H1 (cell line): ENCODE measurements at regions not wholly inside any gene's neighbourhood (a gene's known extent, or its start where the extent isn't known, plus 50 kb on each side); places are given as distances from the start of the nearest gene placed in this dataset.

Source experiments
- TF ChIP-seq, protein P1 (sequence below), 3 experiments: IDR thresholded peaks; 1 replicate in 2 of 3; 2 replicates in 1 of 3; pipeline versions ENCODE4 v1.5.1 to v1.6.1; 2011; ENCODE audit warnings: low read length in 3 of 3, mild to moderate bottlenecking in 3 of 3, inconsistent platforms in 2 of 3, low read depth in 1 of 3, moderate library complexity in 1 of 3; ENCODE audit not compliant: insufficient read depth in 1 of 3; ENCODE audit errors: control extremely low read depth in 1 of 3

DNA sequence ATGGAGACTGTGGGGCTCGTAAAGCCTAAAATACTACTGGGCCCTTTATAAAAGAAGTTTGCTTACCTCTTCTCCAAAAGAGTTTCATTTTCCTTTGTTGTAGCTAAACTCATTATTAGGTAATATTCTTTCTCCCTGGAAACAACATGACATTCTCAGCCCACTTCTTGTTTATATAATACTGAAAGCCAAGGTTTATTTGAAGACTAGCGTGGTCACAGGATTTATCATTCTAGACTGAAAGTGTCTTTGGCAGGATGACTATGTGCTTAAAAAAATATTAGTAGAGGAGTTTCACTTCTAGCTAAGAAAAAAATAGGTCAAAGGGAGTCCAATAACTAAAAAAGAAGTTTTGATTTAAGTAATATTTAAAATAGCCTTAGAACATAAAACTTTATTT lies 1085.2 kb upstream of the CADM2 start (continued):
- TF ChIP-seq, protein P1, sequence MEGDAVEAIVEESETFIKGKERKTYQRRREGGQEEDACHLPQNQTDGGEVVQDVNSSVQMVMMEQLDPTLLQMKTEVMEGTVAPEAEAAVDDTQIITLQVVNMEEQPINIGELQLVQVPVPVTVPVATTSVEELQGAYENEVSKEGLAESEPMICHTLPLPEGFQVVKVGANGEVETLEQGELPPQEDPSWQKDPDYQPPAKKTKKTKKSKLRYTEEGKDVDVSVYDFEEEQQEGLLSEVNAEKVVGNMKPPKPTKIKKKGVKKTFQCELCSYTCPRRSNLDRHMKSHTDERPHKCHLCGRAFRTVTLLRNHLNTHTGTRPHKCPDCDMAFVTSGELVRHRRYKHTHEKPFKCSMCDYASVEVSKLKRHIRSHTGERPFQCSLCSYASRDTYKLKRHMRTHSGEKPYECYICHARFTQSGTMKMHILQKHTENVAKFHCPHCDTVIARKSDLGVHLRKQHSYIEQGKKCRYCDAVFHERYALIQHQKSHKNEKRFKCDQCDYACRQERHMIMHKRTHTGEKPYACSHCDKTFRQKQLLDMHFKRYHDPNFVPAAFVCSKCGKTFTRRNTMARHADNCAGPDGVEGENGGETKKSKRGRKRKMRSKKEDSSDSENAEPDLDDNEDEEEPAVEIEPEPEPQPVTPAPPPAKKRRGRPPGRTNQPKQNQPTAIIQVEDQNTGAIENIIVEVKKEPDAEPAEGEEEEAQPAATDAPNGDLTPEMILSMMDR (IDR thresholded peaks at IDR 0.05; ENCODE audit: control extremely low read depth in 1 of 3, insufficient read depth in 1 of 3, low read depth in 1 of 3, low read length in 3 of 3) = no peak
